ENCODE measurements at regions not wholly inside any gene's neighbourhood (a gene's known extent, or its start where the extent isn't known, plus 50 kb on each side); places are given as distances from the start of the nearest gene placed in this dataset.

DNA sequence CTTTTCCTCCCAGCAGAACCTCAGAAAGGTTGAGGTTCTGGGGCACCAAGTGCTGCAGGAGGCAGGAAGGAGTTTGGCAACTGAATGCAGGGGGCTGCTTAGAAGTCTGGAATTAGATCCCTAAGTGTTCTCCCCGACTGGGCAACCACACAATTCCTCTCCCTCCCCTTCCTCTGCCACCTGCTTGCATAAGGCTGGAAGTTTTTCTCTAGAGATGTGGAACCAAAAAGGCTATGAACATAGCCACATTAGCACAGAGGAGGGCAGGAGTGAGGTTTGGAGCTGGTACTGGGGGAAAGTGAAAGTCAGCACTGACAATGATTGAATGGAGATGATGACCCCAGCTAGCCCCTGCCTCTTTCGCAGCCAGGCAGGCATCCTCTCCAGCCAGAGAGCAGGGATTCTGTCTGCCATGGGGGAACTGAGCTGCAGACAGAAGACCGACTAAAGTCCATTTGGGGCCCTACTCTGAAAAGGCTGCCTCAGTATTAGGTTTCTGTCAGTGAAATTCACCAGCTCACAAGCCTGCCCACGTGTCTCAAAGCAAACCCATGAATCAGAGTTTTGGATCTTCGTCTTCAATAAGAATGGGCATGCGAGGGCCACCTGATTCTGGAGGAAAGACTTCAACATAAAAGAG lies 87.9 kb upstream of the ITGA6 start:
- Histone ChIP-seq H3K9ac (ENCODE audit: low read length) (no peak overlapping the region), H3K9me3 (ENCODE audit: control insufficient read depth, low read depth, low read length) (peaks cover 4% of the 10 kb centered on the region), H3K27ac (ENCODE audit: low read length) (no peak overlapping the region), H3K27me3 (ENCODE audit: control insufficient read depth, insufficient read depth, low read length) (no peaks in the 10 kb centered on the region), H3K4me1 (ENCODE audit: control insufficient read depth, low read depth, low read length) (peaks cover 8% of the 10 kb centered on the region), H3K4me3 (ENCODE audit: low read length) (no peak overlapping the region), H3K36me3 (ENCODE audit: control insufficient read depth, low read depth, low read length) (no peaks in the 10 kb centered on the region)

DNA sequence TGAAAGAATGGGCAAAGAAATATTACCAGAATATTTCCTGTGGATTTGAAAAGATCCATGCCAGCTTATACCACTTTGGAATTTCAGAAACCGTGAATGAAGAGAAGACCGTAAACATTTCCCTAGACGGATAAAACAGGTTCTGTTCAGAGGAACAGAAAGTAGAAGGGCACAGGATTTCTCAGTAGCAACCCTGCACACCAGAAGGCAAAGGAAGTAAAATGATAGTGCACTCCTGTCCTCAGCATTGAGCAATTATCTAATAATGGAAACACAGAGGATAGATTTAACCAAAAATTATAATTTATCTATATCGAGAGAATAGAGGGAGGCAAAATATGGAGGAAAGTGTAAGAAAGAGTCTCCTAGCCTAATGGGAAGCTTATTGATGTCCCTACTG lies 87.0 kb upstream of the ITGA6 start:
- no peak overlapping the region for H3K9ac ChIP-seq (ENCODE audit: low read length)
- no peaks in the 10 kb centered on the region for H3K27me3 ChIP-seq (ENCODE audit: control insufficient read depth, insufficient read depth, low read length)
- H3K9me3 ChIP-seq (ENCODE audit: control insufficient read depth, low read depth, low read length) = peaks cover 5% of the 10 kb centered on the region
- no peak overlapping the region for H3K4me3 ChIP-seq (ENCODE audit: low read length)
- H3K36me3 ChIP-seq (ENCODE audit: control insufficient read depth, low read depth, low read length) = no peaks in the 10 kb centered on the region
- H3K4me1 ChIP-seq (ENCODE audit: control insufficient read depth, low read depth, low read length) = peaks cover 8% of the 10 kb centered on the region
- no peak overlapping the region for H3K27ac ChIP-seq (ENCODE audit: low read length)

DNA sequence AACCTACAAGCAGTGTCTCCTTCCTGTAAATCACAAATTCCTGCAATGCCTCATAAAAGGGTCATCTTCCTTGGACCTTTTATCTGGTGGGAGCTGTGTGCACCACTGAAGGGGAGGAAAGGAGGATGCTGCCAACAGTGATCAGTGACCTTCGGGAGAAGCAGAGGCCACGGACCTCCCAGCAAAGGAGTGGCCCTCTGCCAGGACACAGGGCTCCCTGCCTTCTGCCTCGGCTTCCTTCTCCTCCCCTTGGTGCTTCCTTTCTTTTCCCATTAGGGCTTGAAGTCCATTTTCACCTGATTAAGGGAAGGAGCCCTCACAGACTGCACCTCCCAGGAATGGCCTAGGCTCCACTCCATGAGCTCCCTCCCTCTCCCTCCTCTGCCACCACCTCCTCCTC lies 85.3 kb upstream of the ITGA6 start:
- H3K9ac ChIP-seq (ENCODE audit: low read length) = no peak overlapping the region
- no peaks in the 10 kb centered on the region for H3K27me3 ChIP-seq (ENCODE audit: control insufficient read depth, insufficient read depth, low read length)
- no peaks in the 10 kb centered on the region for H3K36me3 ChIP-seq (ENCODE audit: control insufficient read depth, low read depth, low read length)
- H3K9me3 ChIP-seq (ENCODE audit: control insufficient read depth, low read depth, low read length) = peaks cover 5% of the 10 kb centered on the region
- H3K4me1 ChIP-seq (ENCODE audit: control insufficient read depth, low read depth, low read length) = peaks cover 8% of the 10 kb centered on the region
- no peak overlapping the region for H3K4me3 ChIP-seq (ENCODE audit: low read length)
- no peak overlapping the region for H3K27ac ChIP-seq (ENCODE audit: low read length)

DNA sequence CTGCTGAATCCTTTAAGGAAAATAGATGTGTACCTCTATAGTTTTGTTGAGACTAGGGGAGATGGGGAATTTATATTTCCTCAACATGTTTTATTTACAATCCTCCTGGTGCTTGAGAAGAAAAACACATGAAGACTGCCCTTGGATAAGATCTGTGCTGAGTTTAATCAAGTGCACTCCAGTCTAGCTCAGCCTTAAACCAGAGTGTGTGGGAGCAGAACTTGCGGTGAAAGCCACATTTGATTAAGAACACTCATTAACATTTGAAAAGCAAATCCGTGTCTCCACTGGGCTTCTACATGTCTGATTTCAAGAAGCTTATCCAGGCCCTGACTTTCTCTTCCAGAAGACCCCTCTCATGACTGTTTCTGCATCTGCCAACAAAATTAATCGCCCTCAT lies 84.8 kb upstream of the ITGA6 start:
- no peak overlapping the region for H3K27ac ChIP-seq (ENCODE audit: low read length)
- no peak overlapping the region for H3K9ac ChIP-seq (ENCODE audit: low read length)
- H3K27me3 ChIP-seq (ENCODE audit: control insufficient read depth, insufficient read depth, low read length) = no peaks in the 10 kb centered on the region
- H3K4me1 ChIP-seq (ENCODE audit: control insufficient read depth, low read depth, low read length) = peaks cover 8% of the 10 kb centered on the region
- no peaks in the 10 kb centered on the region for H3K36me3 ChIP-seq (ENCODE audit: control insufficient read depth, low read depth, low read length)
- H3K4me3 ChIP-seq (ENCODE audit: low read length) = no peak overlapping the region
- peaks cover 5% of the 10 kb centered on the region for H3K9me3 ChIP-seq (ENCODE audit: control insufficient read depth, low read depth, low read length)

DNA sequence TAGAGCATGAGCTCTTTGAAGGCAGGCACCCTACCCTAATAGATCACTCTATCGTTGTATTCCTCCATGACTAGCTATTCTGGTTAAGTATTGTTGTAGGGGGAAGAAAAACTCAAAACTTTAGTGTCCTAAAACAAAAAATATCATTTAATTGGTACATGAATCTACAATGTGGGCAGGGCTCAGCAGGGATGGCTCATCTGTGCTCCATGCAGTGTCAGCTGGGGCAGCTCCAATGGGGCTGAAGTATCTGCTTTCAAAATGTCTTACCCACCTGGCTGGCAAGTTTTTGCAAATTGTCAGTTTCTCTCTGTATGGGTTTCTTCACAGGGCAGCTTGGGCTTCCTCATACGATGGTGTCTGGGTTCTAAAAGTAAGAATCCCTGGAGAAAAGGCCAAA lies 83.2 kb upstream of the ITGA6 start:
- H3K9me3 ChIP-seq (ENCODE audit: control insufficient read depth, low read depth, low read length) = peaks cover 5% of the 10 kb centered on the region
- H3K27ac ChIP-seq (ENCODE audit: low read length) = no peak overlapping the region
- H3K4me1 ChIP-seq (ENCODE audit: control insufficient read depth, low read depth, low read length) = peaks cover 8% of the 10 kb centered on the region
- H3K4me3 ChIP-seq (ENCODE audit: low read length) = no peak overlapping the region
- no peak overlapping the region for H3K9ac ChIP-seq (ENCODE audit: low read length)
- H3K27me3 ChIP-seq (ENCODE audit: control insufficient read depth, insufficient read depth, low read length) = no peaks in the 10 kb centered on the region
- no peaks in the 10 kb centered on the region for H3K36me3 ChIP-seq (ENCODE audit: control insufficient read depth, low read depth, low read length)

DNA sequence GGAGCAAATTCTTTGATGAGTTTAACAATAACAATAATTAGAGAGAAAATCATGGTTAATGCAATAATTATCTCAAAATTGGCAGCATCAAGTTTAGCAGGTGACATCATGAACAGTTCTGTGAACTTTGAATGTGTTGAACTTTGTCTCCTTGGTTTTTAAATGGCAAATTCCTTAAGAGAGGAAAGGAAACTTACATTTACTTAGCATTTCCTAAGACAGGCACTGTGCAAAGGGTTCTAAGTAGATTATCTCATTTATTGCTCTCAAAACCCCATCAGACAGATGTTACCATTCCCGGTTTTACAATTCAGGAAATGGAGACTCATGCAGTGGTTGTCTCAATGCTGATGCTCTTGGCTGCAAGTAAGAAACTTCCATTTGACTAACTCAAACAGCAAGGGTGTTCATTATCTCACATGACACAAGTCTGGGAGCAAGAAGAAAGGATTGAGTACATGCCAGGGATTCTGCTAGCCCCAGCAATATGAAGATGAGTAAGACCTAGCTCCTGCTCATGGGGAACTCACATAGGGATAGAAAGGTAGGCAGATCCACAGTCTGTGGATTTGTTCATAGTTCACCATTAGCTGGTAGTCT lies 81.3 kb upstream of the ITGA6 start:
- Histone ChIP-seq H3K9me3 (ENCODE audit: control insufficient read depth, low read depth, low read length) (peaks cover 5% of the 10 kb centered on the region), H3K27ac (ENCODE audit: low read length) (no peak overlapping the region), H3K36me3 (ENCODE audit: control insufficient read depth, low read depth, low read length) (no peaks in the 10 kb centered on the region), H3K4me3 (ENCODE audit: low read length) (no peak overlapping the region), H3K27me3 (ENCODE audit: control insufficient read depth, insufficient read depth, low read length) (no peaks in the 10 kb centered on the region), H3K4me1 (ENCODE audit: control insufficient read depth, low read depth, low read length) (peaks cover 8% of the 10 kb centered on the region), H3K9ac (ENCODE audit: low read length) (no peak overlapping the region)

DNA sequence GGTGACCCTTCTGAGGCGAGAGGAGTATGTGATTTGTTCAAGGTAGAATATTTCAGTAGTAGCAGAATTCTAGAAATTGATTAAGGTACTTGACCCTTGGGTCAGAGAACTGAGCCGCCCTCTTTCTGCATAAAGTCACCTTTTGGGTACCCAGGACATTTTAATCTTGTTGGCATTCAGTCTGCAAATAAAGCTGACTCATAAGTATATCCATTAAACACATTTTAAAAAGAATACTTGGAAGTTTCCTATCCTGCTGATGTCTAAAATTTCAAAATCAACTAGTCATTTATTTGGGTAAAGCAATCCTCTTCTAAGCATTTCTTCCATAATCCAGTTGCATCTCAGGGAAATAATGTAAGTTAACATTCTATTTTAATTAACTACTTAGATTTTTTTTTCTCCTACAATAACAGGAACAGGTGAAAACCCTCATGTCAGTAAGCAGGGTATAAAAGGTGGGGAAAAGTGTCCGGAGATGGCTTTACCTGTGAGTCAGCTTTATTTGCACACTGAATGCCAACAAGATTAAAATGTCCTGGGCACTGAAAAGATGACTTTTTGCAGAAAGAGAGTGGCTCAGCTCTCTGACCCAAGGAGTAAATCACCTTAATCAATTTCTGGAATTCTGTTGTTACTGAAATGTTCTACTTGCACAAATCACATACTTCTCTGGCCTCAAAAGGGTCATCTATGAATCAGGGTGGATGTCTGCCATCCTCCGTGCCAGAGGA lies 78.7 kb upstream of the ITGA6 start:
- Histone ChIP-seq H3K4me3 (ENCODE audit: low read length) (no peak overlapping the region), H3K27ac (ENCODE audit: low read length) (no peak overlapping the region), H3K36me3 (ENCODE audit: control insufficient read depth, low read depth, low read length) (no peaks in the 10 kb centered on the region), H3K9me3 (ENCODE audit: control insufficient read depth, low read depth, low read length) (peaks cover 5% of the 10 kb centered on the region), H3K27me3 (ENCODE audit: control insufficient read depth, insufficient read depth, low read length) (no peaks in the 10 kb centered on the region), H3K4me1 (ENCODE audit: control insufficient read depth, low read depth, low read length) (no peaks in the 10 kb centered on the region), H3K9ac (ENCODE audit: low read length) (no peak overlapping the region)

DNA sequence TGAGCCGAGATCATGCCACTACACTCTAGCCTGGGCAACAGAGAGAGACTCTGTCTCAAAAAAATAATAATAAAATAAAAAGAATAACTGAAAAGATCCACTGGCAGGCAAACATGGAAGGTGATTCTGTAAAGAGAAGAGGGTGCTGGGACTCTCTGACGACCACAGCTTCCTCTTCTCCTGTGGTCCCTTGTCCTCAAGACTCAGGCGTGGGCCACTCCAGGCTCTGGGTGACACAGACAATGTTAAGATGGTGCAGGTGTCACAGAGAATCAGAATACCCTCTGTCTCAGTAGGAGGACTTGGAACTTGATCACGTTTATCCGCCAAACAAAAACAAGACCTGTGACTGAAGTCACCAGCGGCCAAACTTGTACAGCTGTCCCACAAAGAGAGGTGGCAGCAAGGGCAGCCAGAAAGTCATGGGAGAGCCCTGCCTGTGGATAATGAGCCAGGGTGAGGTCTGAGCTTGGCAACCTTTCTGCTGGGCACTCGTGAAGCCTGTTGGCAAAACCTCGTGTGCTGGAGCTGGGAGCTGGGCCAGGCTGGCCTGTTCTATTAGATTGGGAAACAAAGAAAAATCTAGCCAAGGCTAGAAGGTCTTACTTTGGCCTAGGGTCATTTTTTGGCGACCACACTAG lies 76.4 kb upstream of the ITGA6 start:
- H3K4me1 ChIP-seq (ENCODE audit: control insufficient read depth, low read depth, low read length) = no peaks in the 10 kb centered on the region
- H3K27ac ChIP-seq (ENCODE audit: low read length) = no peak overlapping the region
- no peaks in the 10 kb centered on the region for H3K9me3 ChIP-seq (ENCODE audit: control insufficient read depth, low read depth, low read length)
- H3K36me3 ChIP-seq (ENCODE audit: control insufficient read depth, low read depth, low read length) = no peaks in the 10 kb centered on the region
- H3K27me3 ChIP-seq (ENCODE audit: control insufficient read depth, insufficient read depth, low read length) = no peaks in the 10 kb centered on the region
- H3K4me3 ChIP-seq (ENCODE audit: low read length) = no peak overlapping the region
- H3K9ac ChIP-seq (ENCODE audit: low read length) = no peak overlapping the region

DNA sequence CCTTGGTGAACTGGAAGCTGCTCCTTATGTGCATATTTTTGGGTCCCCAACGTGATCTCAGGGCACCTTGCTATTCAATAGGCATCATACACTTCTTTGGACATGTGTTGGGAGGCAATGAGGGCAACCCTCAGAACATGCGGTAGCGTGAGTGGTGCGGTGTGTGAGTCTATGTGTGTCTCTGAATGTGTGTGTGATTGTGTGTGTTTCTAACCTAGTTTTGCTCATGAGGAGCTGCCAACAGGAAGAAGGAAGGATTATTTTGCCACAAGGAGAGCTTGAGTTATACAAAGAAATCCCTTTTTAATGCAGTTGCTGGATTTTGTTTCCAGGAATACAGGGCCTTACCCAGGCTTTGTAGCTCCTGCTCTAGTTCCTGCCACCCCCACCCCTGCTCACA lies 75.8 kb upstream of the ITGA6 start:
- H3K36me3 ChIP-seq (ENCODE audit: control insufficient read depth, low read depth, low read length) = no peaks in the 10 kb centered on the region
- no peak overlapping the region for H3K9ac ChIP-seq (ENCODE audit: low read length)
- H3K4me1 ChIP-seq (ENCODE audit: control insufficient read depth, low read depth, low read length) = no peaks in the 10 kb centered on the region

DNA sequence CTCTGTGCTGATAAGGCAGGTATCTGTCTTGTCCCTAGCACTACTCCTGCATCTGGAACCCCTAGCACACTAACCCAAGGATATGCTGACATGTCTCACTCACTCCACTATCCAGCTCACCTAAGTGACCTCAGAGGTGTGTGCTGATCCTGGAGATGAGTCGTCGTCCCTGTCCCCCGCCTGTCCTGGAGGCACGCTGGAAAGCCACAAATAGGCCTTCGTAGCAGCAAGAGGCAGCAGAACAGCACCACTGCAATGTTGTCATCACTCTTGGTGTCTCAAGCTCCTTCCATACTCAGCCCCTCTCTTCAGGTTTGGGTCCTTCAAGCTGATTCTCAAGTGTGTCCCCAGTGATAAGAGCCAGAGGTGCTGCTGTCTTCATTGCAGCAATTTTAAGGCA lies 73.0 kb upstream of the ITGA6 start:
- no peak overlapping the region for H3K4me3 ChIP-seq (ENCODE audit: low read length)
- no peaks in the 10 kb centered on the region for H3K27me3 ChIP-seq (ENCODE audit: control insufficient read depth, insufficient read depth, low read length)
- H3K9me3 ChIP-seq (ENCODE audit: control insufficient read depth, low read depth, low read length) = no peaks in the 10 kb centered on the region
- H3K9ac ChIP-seq (ENCODE audit: low read length) = no peak overlapping the region
- no peaks in the 10 kb centered on the region for H3K4me1 ChIP-seq (ENCODE audit: control insufficient read depth, low read depth, low read length)
- H3K36me3 ChIP-seq (ENCODE audit: control insufficient read depth, low read depth, low read length) = no peaks in the 10 kb centered on the region
- no peak overlapping the region for H3K27ac ChIP-seq (ENCODE audit: low read length)

More for the DNA sequence above, 75.8 kb upstream of the ITGA6 start:
- Histone ChIP-seq H3K9me3 (ENCODE audit: control insufficient read depth, low read depth, low read length) (no peaks in the 10 kb centered on the region), H3K4me3 (ENCODE audit: low read length) (no peak overlapping the region), H3K27ac (ENCODE audit: low read length) (no peak overlapping the region), H3K27me3 (ENCODE audit: control insufficient read depth, insufficient read depth, low read length) (no peaks in the 10 kb centered on the region)

DNA sequence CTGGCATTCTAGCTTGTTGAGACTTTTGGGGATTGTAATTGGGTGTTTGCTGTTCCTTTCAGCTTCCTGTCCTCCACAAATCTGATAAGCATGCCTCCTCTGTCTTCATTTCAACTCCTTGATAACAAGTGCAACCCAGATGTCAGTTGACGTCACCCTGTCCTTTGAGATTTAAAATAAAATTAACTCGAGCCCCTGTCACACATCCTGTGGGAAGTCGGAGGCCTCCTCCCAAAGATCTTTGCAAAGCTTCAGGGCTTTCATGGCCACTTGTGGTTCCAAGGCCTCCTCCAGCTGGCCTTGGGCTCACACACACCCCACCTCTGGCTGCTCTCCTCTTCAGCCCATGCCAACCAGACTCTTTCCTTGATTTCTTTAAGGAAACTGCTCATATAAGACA lies 69.9 kb upstream of the ITGA6 start:
- no peak overlapping the region for H3K4me3 ChIP-seq (ENCODE audit: low read length)
- no peak overlapping the region for H3K9ac ChIP-seq (ENCODE audit: low read length)
- no peak overlapping the region for H3K27ac ChIP-seq (ENCODE audit: low read length)
- H3K27me3 ChIP-seq (ENCODE audit: control insufficient read depth, insufficient read depth, low read length) = no peaks in the 10 kb centered on the region
- H3K36me3 ChIP-seq (ENCODE audit: control insufficient read depth, low read depth, low read length) = no peaks in the 10 kb centered on the region
- no peaks in the 10 kb centered on the region for H3K4me1 ChIP-seq (ENCODE audit: control insufficient read depth, low read depth, low read length)
- no peaks in the 10 kb centered on the region for H3K9me3 ChIP-seq (ENCODE audit: control insufficient read depth, low read depth, low read length)

Data from iPS-18a (cell line).